Choroid plexus epithelial cell (primary cell): ENCODE measurements at regions not wholly inside any gene's neighbourhood (a gene's known extent, or its start where the extent isn't known, plus 50 kb on each side); places are given as distances from the start of the nearest gene placed in this dataset.

ENCODE experiments used
- DNase-seq: peaks from one replicate; pipeline ENCODE4 v3.0.0-alpha.2; 2010; ENCODE audit warnings: low read depth
- H3K4me3 ChIP-seq: 2 replicates; pipeline ENCODE4 v1.5.1; 2011; ENCODE audit warnings: low read depth, mild to moderate bottlenecking, control low read depth, low read length, moderate library complexity
- CTCF ChIP-seq: conservative IDR thresholded peaks from 2 replicates; pipeline ENCODE4 v1.5.1; 2011; ENCODE audit warnings: low read depth, mild to moderate bottlenecking, control low read depth, inconsistent platforms, low read length, moderate library complexity

GRCh38 chr5:114297915-114298314, 64.0 kb upstream of the KCNN2 start:
- no peak for TF ChIP-seq CTCF

GRCh38 chr5:114305402-114306207, 56.3 kb upstream of the KCNN2 start:
- DNase-seq: peak; percentile 71
- no peak overlapping the region for H3K4me3 ChIP-seq
- peak; percentile 77 for TF ChIP-seq CTCF

More at GRCh38 chr5:114297915-114298314, 64.0 kb upstream of the KCNN2 start:
- DNase-seq: no peak
- no peak overlapping the region for H3K4me3 ChIP-seq

GRCh38 chr5:114308017-114308416, 53.9 kb upstream of the KCNN2 start:
- no peak overlapping the region for H3K4me3 ChIP-seq
- no peak for TF ChIP-seq CTCF
- DNase-seq: no peak

- TF ChIP-seq CTCF: no peak
- DNase-seq: no peak
- no peak overlapping the region for H3K4me3 ChIP-seq
Observed at GRCh38 chr5:114308508-114308907, 53.4 kb upstream of the KCNN2 start.

- no peak for TF ChIP-seq CTCF
- H3K4me3 ChIP-seq: no peak overlapping the region
- no peak for DNase-seq
Observed at GRCh38 chr5:114310666-114311065, 51.2 kb upstream of the KCNN2 start.

GRCh38 chr5:114311281-114311680, 50.6 kb upstream of the KCNN2 start:
- no peak for TF ChIP-seq CTCF
- DNase-seq: no peak
- no peak overlapping the region for H3K4me3 ChIP-seq

- no peak overlapping the region for H3K4me3 ChIP-seq
- no peak for TF ChIP-seq CTCF
- DNase-seq: no peak
Observed at GRCh38 chr5:114311968-114312367, 49.9 kb upstream of the KCNN2 start.
